ENCODE measurements at regions not wholly inside any gene's neighbourhood (a gene's known extent, or its start where the extent isn't known, plus 50 kb on each side); places are given as distances from the start of the nearest gene placed in this dataset.

- H3K27me3 ChIP-seq (ENCODE audit: control insufficient read depth, insufficient read depth, low read length) = no peaks in the 10 kb centered on the region
- ChIA-PET POLR2A (no interaction called here), CTCF (no interaction called here)
- H3K4me3 ChIP-seq (ENCODE audit: low read depth, low read length) = no peak overlapping the region
- no peak for DNase-seq (ENCODE audit: low read depth)
- TF ChIP-seq, protein P1, sequence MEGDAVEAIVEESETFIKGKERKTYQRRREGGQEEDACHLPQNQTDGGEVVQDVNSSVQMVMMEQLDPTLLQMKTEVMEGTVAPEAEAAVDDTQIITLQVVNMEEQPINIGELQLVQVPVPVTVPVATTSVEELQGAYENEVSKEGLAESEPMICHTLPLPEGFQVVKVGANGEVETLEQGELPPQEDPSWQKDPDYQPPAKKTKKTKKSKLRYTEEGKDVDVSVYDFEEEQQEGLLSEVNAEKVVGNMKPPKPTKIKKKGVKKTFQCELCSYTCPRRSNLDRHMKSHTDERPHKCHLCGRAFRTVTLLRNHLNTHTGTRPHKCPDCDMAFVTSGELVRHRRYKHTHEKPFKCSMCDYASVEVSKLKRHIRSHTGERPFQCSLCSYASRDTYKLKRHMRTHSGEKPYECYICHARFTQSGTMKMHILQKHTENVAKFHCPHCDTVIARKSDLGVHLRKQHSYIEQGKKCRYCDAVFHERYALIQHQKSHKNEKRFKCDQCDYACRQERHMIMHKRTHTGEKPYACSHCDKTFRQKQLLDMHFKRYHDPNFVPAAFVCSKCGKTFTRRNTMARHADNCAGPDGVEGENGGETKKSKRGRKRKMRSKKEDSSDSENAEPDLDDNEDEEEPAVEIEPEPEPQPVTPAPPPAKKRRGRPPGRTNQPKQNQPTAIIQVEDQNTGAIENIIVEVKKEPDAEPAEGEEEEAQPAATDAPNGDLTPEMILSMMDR (IDR thresholded peaks at IDR 0.05; ENCODE audit: insufficient read depth, low read depth, low read length) = no peak
- H3K36me3 ChIP-seq (ENCODE audit: control insufficient read depth, insufficient read depth, low read length) = no peaks in the 10 kb centered on the region
These were observed 1398.9 kb upstream of the PCDH9 start for GRCh38 chr13:68628994-68629393.

DNA sequence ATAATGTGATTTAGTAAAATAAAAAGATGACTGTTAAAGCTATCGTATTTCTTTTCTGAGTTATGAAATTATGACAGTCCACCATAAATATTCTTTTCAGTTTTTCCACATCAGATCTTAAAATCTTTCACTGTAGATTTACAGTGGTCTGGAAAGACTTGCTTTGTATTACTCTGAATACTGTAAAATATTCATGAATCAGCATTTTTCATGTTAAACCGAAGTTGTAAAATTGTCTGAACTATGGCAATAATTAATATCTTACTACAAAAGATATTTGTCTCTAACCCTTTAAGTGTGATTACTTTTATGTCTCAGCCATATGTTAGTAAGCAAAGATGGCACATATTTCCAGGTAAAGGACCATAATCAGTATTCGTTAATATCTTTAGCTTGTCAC, 1397.2 kb upstream of the PCDH9 start:
- DNase-seq (ENCODE audit: low read depth) = no peak
- H3K36me3 ChIP-seq (ENCODE audit: control insufficient read depth, insufficient read depth, low read length) = no peaks in the 10 kb centered on the region
- no peaks in the 10 kb centered on the region for H3K27me3 ChIP-seq (ENCODE audit: control insufficient read depth, insufficient read depth, low read length)
- ChIA-PET POLR2A (interaction anchor here (0.5 kb wide), 1 partner anchor 9 kb away, joined by 3 read pairs; no protein-coding TSS in a partner anchor), CTCF (no interaction called here)
- TF ChIP-seq, protein P1 (IDR thresholded peaks at IDR 0.05; ENCODE audit: insufficient read depth, low read depth, low read length) = no peak
- no peak overlapping the region for H3K4me3 ChIP-seq (ENCODE audit: low read depth, low read length)

GRCh38 chr13:68616600-68617222, 1386.6 kb upstream of the PCDH9 start:
- TF ChIP-seq, protein P1 (IDR thresholded peaks at IDR 0.05; ENCODE audit: insufficient read depth, low read depth, low read length) = no peak
- ChIA-PET POLR2A (no interaction called here), CTCF (no interaction called here)
- Histone ChIP-seq H3K4me3 (ENCODE audit: low read depth, low read length) (no peak overlapping the region), H3K36me3 (ENCODE audit: control insufficient read depth, insufficient read depth, low read length) (no peaks in the 10 kb centered on the region), H3K27me3 (ENCODE audit: control insufficient read depth, insufficient read depth, low read length) (no peaks in the 10 kb centered on the region)
- DNase-seq (ENCODE audit: low read depth) = no peak

DNA sequence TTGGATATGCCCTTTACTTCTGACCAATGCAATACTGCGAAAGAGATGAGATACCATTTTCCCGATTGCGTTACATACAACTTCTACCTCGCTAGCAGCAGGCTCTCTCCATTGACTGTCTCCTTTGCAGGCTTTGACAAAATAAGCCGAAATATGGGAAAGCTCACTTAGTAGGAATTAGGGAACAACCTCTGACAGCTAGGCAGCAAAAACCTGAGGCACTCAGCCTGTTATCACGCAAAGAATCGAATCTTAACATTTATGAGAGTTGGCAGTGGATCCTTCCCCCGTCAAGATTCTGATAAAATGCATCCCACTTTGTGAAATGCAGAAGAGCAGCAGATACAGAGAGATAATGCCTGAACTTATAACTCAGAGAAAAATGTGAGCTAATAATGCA, 1379.5 kb upstream of the PCDH9 start:
- Histone ChIP-seq H3K27me3 (ENCODE audit: control insufficient read depth, insufficient read depth, low read length) (no peaks in the 10 kb centered on the region), H3K4me3 (ENCODE audit: low read depth, low read length) (no peak overlapping the region), H3K36me3 (ENCODE audit: control insufficient read depth, insufficient read depth, low read length) (no peaks in the 10 kb centered on the region)
- no peak for DNase-seq (ENCODE audit: low read depth)
- TF ChIP-seq, protein P1 (IDR thresholded peaks at IDR 0.05; ENCODE audit: insufficient read depth, low read depth, low read length) = no peak
- ChIA-PET CTCF (no interaction called here), POLR2A (no interaction called here)

DNA sequence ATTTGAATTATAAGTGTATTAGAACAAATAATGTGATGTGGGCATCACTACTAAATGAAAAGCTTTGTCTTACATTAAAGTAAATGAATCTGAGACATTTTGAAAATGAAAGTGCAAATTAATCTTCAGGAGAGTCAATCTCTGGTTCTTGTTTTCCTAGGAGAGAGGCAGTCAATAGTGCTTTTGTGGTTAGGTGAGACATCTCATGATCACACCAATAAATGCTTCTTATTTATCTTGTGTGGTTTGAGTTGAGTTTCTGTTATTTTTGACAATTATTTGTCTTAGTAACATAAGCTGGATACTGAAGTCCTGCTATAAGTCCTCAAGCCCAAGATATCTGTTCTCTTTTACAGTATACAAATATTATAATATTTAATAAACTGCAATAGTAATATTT, 1378.0 kb upstream of the PCDH9 start:
- H3K4me3 ChIP-seq (ENCODE audit: low read depth, low read length) = no peak overlapping the region
- TF ChIP-seq, protein P1 (IDR thresholded peaks at IDR 0.05; ENCODE audit: insufficient read depth, low read depth, low read length) = no peak
- ChIA-PET CTCF (no interaction called here), POLR2A (no interaction called here)
- DNase-seq (ENCODE audit: low read depth) = no peak
- no peaks in the 10 kb centered on the region for H3K36me3 ChIP-seq (ENCODE audit: control insufficient read depth, insufficient read depth, low read length)
- no peaks in the 10 kb centered on the region for H3K27me3 ChIP-seq (ENCODE audit: control insufficient read depth, insufficient read depth, low read length)

Measured in BJ (cell line).